ENCODE measurements at regions not wholly inside any gene's neighbourhood (a gene's known extent, or its start where the extent isn't known, plus 50 kb on each side); places are given as distances from the start of the nearest gene placed in this dataset.

GRCh38 chr1:238408737-238409136 is 518.0 kb upstream of the ZP4 start:
- Histone ChIP-seq H3K36me3 (no peaks in the 10 kb centered on the region), H3K9me3 (no peaks in the 10 kb centered on the region), H3K4me3 (no peak overlapping the region), H3K4me1 (no peaks in the 10 kb centered on the region), H3K27me3 (no peaks in the 10 kb centered on the region), H3K27ac (no peak overlapping the region)
- TF ChIP-seq POLR2A (IDR thresholded peaks at IDR 0.05) (no peak), CTCF (IDR thresholded peaks at IDR 0.05) (no peak)
- DNase-seq: no peak

- TF ChIP-seq CTCF (IDR thresholded peaks at IDR 0.05) (no peak), POLR2A (IDR thresholded peaks at IDR 0.05) (no peak)
- Histone ChIP-seq H3K9me3 (no peaks in the 10 kb centered on the region), H3K4me1 (no peaks in the 10 kb centered on the region), H3K27me3 (no peaks in the 10 kb centered on the region), H3K36me3 (no peaks in the 10 kb centered on the region), H3K27ac (no peak overlapping the region), H3K4me3 (no peak overlapping the region)
- no peak for DNase-seq
Observed at GRCh38 chr1:238406098-238406860, 515.6 kb upstream of the ZP4 start.

GRCh38 chr1:238404921-238405320 is 514.2 kb upstream of the ZP4 start:
- TF ChIP-seq POLR2A (IDR thresholded peaks at IDR 0.05): no peak
- TF ChIP-seq CTCF (IDR thresholded peaks at IDR 0.05): no peak
- H3K4me3 ChIP-seq: no peak overlapping the region
- H3K36me3 ChIP-seq: no peaks in the 10 kb centered on the region
- H3K27ac ChIP-seq: no peak overlapping the region
- no peaks in the 10 kb centered on the region for H3K9me3 ChIP-seq
- H3K4me1 ChIP-seq: no peaks in the 10 kb centered on the region
- no peak for DNase-seq
- no peaks in the 10 kb centered on the region for H3K27me3 ChIP-seq

GRCh38 chr1:238404481-238404880 is 513.8 kb upstream of the ZP4 start:
- Histone ChIP-seq H3K27ac (no peak overlapping the region), H3K4me1 (no peaks in the 10 kb centered on the region), H3K9me3 (no peaks in the 10 kb centered on the region), H3K27me3 (no peaks in the 10 kb centered on the region), H3K4me3 (no peak overlapping the region), H3K36me3 (no peaks in the 10 kb centered on the region)
- TF ChIP-seq POLR2A (IDR thresholded peaks at IDR 0.05) (no peak), CTCF (IDR thresholded peaks at IDR 0.05) (no peak)
- no peak for DNase-seq

- H3K4me3 ChIP-seq: no peak overlapping the region
- no peaks in the 10 kb centered on the region for H3K9me3 ChIP-seq
- no peaks in the 10 kb centered on the region for H3K4me1 ChIP-seq
- H3K27me3 ChIP-seq: no peaks in the 10 kb centered on the region
- no peak for DNase-seq
- H3K27ac ChIP-seq: no peak overlapping the region
- H3K36me3 ChIP-seq: no peaks in the 10 kb centered on the region
- TF ChIP-seq POLR2A (IDR thresholded peaks at IDR 0.05) (no peak), CTCF (IDR thresholded peaks at IDR 0.05) (no peak)
Observed at GRCh38 chr1:238401144-238401543, 510.4 kb upstream of the ZP4 start.
